ENCODE measurements at regions not wholly inside any gene's neighbourhood (a gene's known extent, or its start where the extent isn't known, plus 50 kb on each side); places are given as distances from the start of the nearest gene placed in this dataset.
"Not testable (repeated sequence)": the region's sequence is repeated elsewhere in the genome, so short reads cannot be mapped to it uniquely, and the experiment has no call there.

DNA sequence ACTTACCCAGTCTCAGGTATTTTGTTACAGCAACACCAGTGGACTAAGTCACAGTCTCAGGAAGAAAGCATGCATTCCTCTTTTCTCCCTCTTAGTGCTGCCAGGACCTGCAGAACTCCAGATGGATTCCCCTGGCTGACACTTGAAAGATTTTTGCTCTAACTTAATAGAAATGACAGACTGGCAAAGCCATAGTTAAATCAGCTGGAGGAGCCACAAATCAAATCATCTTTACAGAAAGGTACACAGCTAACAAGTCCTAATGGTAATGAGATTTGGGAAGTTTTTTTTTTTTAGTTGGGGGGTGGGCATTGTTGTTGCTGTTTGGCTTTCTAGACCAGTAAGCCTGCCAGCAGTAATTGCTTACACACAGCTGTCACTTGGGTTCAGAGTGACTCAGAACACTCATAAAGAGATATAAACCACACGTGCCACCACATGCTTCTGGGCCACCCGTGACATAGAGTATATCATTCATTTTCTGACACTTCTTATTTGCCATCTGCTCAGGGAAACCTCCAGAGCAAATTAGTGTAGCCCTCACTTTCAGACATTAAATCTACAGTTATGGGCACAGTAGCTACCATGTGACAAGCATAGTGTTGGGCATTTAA lies 72.4 kb downstream of the FH start:
- no peak for DNase-seq

DNA sequence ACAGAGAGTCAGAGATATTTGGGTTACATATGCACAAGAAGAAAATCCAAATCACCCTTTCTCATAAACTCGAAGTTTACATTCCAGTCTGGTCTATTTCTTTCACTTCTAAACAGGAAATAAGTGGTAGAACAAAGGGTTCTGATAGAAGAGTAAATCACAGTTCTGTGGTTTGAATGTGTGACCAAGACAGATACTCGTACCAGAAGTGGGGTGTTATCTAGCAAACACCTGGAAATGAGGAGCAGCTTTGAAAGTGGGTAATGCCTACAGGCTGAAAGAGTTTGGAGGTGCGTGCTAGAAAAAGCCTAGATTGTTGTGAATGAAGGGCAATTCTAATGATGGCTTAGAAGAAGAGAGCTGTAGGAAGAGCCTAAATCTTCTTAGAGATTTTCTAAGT lies 74.7 kb downstream of the FH start:
- DNase-seq = no peak

DNA sequence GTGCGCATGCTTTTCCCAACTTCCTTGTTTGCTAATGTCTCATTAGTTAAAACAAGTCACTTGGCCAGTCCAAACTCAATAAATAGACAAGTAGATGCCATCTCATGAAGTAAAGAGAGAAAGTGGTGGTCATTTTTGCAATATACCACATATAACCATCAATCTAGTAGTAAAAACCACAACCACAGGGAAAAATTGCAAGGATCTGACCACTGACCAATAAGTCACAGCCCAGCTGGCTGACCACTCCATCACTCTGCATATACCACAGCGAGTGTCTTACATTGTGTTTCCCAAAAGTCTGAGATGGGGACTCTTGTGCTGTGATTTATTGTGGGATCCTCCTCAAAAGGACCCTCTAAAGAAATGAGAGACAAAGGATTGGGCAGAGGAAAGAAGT lies 76.0 kb downstream of the FH start:
- DNase-seq = no peak

- DNase-seq = no peak
Measured at GRCh38 chr1:241442686-241443085, 76.9 kb downstream of the FH start.

DNA sequence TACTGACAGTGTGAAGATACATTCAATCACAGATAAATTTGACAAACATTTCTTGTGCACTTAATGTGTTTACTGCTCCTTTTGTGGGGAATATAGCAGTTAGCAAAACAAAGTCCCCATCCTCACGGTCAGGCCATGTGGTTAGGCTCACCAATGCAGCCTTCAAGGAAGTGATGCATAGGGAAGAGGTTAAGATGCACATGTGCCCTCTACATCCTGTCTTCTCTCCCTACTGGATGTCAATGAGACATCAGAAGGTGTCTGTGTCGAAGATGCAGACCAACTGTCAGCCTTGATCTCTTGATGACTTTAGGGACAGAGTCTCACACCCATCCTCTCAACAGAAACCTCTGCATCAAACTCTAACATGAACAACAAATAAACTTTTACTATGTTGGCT lies 78.7 kb downstream of the FH start:
- peak; percentile 11 for DNase-seq

- not testable (repeated sequence) for DNase-seq
Measured at GRCh38 chr1:241438686-241439085, 80.9 kb downstream of the FH start.

DNA sequence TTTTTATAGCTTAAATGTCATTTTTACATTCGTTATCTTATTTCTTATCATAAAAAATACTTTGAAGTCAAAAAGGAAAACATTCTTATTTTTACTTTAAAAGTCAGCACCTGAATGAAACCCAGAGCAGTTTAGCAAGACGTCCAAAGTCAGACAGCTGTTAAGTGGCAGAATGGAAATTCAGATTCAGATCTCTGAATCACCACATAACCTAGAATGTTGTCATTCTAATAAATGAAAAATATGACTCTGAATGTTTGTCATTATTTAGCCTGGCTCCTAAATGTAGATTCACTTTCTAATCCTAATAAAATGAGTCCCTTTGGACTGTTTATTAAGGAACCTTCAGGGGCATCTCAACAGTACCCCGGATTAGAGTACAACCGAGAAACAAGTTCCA lies 75.2 kb upstream of the RGS7 start:
- DNase-seq = no peak

GRCh38 chr1:241425091-241425490 lies 68.1 kb upstream of the RGS7 start:
- not testable (repeated sequence) for DNase-seq

DNA sequence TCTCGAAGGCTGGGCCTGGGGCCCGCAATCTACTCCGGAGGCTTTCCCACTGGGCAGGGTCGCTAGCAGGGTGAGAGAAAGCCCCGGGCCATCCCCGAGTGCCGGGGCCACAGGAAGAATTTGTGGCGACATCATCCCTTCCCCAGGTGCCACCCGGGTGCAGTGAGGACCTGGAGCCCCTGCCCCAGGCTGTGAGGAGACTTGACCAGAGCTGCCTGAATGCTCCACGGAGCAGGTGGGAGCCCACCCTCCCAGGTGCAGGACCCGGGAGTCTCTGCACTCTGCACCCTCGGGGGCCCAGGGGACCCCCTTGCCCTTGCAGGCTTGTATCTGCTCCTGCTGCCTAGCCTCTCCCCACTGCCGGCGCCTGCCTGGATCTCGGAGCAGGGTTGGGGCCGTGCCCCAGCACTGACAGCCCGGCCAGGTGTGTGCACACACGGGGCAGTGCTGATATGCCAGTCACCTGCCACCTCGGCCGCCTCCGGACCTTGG lies 67.5 kb upstream of the RGS7 start:
- DNase-seq = no peak

DNA sequence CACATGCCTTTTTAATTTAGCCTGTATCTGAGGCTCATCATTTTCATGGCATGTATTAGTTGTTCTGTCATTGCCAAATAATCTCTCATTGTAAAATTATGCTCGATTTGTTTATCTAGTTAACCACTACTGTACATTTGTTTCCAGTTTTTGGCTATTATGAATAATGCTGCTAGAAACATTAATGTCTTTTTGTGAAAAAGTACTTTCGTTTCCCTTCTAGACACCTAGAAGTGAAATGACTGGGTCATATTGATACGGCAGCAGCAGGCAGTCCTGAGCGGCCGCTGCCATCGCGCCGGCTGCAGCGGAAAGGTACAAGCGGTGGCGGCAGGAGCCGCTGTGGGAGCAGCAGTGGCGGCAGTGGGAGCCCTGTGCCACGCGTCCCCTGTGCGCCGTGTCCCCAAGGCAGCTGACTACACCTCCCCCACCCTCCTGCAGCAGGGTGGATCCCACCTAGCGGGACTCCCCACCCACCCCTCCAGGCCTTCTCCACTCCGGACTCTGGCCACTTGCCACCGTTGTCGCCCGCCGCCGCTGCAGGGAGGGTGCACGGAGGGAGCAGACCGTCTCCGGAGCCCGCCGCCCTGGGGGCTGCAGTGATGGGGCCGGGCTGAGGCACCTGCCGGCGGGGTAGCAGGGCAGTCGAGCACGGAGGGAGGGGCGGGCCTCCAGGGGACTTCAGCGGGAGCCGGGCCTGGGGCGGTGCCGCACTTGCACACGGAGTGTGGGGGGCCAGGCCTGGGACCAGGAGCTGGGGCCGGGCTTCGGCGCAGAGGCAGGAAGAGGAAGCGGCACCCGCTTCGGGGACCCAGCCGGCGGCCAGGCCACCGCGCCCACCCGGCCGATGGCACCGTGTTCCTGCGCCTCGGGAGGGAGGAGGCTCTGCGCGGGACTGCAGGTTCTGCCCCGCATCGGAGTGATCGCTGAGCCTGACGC lies 66.8 kb upstream of the RGS7 start:
- DNase-seq = peak; percentile 47

DNA sequence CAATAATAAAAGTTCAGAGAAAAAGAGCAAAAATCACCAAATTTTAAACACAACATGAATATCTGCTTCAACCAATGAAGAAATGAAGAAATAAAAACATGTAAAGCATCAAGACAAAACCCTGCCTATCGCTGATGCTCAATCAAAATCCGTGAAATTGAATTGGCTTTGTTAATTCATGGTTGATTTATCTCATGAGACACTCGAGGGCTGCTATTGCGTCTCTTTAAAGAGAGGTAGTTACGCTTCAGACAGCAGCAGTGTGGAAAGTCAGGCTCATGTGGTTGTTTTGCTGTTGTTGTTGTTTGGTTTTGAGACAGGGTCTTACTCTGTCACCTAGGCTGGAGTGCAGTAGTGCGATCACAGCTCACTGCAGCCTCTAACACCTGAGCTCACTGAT lies 65.5 kb upstream of the RGS7 start:
- DNase-seq = no peak

GRCh38 chr1:241419986-241420385 lies 63.0 kb upstream of the RGS7 start:
- DNase-seq = no peak

DNA sequence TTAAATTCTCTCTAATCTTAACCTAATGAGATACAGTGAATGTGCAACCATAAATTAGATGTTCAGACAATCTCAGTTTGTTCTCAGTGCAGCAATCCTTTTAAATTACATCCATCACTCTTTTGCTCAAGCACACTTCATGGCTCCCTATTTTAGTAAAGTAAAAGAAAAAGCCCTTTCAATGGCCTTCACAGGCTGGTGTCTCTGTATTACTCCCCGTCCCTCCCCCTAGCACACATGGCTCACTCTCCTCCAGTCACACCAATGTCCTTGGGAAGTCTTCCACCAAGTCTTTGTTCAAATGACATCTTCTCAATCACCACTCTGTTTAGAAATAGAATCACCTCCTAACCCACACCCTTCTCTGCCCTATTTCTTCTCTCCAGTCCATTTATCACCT lies 60.3 kb upstream of the RGS7 start:
- DNase-seq = no peak

DNA sequence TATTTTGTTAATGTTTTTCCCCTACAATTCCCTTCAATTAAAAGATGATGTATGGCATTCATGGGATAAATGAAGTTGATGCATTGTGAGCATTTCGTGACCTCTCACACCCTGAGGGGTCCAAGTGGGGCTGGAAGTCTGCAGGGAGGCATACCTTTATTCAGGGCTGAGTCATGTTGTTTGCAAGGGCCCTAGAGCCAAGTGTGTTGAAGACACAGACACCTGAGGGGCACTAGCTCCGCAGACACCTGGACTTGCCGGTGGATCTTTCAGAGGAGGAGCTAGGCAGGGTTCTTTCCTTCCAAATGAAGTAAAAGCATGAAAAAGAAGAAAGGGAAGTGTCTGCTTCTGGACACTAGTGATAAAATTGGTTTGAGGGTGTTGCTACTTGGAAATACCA lies 57.0 kb upstream of the RGS7 start:
- DNase-seq = no peak

DNA sequence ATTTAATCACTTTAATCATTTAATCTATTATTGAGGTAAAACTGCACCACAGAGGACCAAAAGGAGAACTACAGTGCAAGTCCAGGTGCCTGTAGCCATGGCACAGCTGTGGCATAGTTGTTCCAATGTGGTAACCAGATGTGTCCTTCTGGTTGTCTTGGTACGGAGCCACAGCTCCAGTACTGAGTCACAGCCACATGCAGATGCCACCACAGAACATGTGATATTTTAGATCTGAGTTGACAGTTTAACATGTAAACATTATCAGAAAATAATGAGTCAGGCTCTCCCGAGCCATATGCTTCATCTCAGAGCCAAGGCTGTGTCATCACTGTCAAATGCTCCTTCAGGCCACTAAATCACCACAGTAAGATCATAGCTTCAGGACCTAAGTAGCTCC lies 56.4 kb upstream of the RGS7 start:
- DNase-seq = peak; percentile 9

DNA sequence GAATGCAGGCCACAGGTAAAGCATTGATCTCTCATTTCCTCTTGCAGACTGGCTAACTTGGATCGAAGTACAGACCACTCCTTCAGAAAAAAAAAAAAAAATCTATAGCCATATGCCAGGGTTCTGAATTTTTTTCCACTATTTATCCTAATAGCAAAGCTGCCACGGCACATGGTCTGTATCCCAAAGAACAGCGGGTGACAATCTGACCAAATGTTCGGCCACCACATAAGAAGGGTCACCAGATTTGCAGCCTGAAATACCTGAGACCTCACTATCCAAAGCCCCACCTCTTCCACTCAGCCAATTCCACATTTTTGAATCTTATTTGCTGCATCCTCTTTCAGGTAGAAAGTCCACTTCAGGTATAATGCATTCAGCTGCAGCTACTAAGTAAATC lies 55.6 kb upstream of the RGS7 start:
- no peak for DNase-seq

- no peak for DNase-seq
Measured at GRCh38 chr1:241411776-241412338, 54.9 kb upstream of the RGS7 start.

DNA sequence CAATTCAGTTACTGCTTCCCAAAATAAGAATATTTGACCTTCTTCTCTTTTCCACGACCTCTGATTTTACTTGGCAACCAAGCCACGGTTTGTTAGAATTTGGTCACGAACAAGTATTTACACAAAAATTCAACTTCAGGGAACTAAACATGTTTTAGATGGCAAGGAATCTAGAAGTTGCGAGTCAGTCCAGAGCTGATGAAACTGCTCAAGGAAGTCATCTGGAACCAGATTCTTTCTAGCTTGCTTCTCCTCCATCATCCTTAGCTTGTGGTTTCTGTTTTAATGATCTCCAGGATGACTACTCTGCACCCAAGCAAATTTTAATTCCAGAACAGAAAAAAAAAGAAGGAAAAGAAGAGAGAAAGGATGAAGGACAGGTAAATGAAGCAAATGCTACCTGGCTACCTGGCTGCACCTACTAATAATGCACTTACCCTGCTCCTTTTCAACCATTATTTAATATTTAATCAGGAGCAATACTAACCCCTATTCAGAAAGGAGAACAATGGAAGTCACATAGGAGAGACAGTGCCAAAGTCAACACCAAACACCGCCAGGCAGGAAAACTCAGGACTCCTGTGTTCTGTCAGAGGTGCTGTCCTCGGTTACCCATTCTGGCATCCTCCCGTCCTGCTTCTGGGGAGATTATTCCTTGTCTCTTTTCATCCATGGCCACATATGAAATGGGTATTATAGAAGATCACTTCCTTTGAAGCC lies 54.2 kb upstream of the RGS7 start:
- DNase-seq = peak; percentile 37

DNA sequence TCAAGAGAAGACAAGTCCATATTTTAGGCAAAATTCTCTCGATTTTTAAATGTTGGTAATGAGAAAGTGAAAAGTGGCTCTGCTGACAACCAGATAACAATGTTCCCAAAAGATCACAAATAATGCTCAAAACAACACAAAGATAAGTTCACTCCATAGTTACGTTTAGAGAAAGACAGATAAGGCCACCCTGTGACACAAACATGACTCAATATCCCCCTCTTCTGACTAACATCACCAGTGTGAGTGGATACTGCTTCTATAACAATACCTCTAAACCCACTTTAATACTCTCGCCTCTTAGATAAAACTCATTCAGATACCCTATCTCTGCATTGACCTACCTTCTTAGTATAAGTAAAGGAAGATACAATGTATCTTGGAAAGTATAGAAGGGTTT lies 51.2 kb upstream of the RGS7 start:
- peak; percentile 69 for DNase-seq

Data from dermis blood vessel endothelial cell (primary cell).